ENCODE measurements at regions not wholly inside any gene's neighbourhood (a gene's known extent, or its start where the extent isn't known, plus 50 kb on each side); places are given as distances from the start of the nearest gene placed in this dataset.

- DNase-seq (ENCODE audit: low spot score): no peak
- H3K4me1 ChIP-seq (ENCODE audit: control insufficient read depth in 4 of 4, insufficient read depth in 4 of 4, low read length in 3 of 4): no peaks in the 10 kb centered on the region
- H3K4me3 ChIP-seq (ENCODE audit: low read depth in 1 of 3, low read length in 3 of 3): no peak overlapping the region
- H3K27me3 ChIP-seq (ENCODE audit: control insufficient read depth in 4 of 4, insufficient read depth in 4 of 4, low read length in 3 of 4): no peaks in the 10 kb centered on the region
- TF ChIP-seq SP1 (IDR thresholded peaks at IDR 0.05) (no peak), YY1 (IDR thresholded peaks at IDR 0.05) (no peak), FOXA1 (IDR thresholded peaks at IDR 0.05) (no peak), ATF3 (IDR thresholded peaks at IDR 0.05) (no peak), MAX (IDR thresholded peaks at IDR 0.05) (no peak), GABPA (IDR thresholded peaks at IDR 0.05 in 1 of 2, conservative IDR thresholded peaks at IDR 0.05 in 1 of 2) (no peak), CTCF (IDR thresholded peaks at IDR 0.05; ENCODE audit: low read depth, low read length, missing input control) (no peak), RAD21 (IDR thresholded peaks at IDR 0.05) (no peak), HNF4G (IDR thresholded peaks at IDR 0.05) (no peak), REST (IDR thresholded peaks at IDR 0.05) (no peak), TAF1 (conservative IDR thresholded peaks at IDR 0.05) (no peak), RXRA (IDR thresholded peaks at IDR 0.05) (no peak), HNF4A (conservative IDR thresholded peaks at IDR 0.05) (no peak), JUND (IDR thresholded peaks at IDR 0.05) (no peak), ZBTB33 (IDR thresholded peaks at IDR 0.05) (no peak)
- no peak overlapping the region for H3K9ac ChIP-seq (ENCODE audit: low read depth in 1 of 2, low read length in 2 of 2)
- H3K9me3 ChIP-seq (ENCODE audit: control insufficient read depth in 4 of 4, low read length in 3 of 4): no peaks in the 10 kb centered on the region
- H3K36me3 ChIP-seq (ENCODE audit: control insufficient read depth in 4 of 4, insufficient read depth in 3 of 4, low read depth in 1 of 4, low read length in 3 of 4): no peaks in the 10 kb centered on the region
- H3K27ac ChIP-seq (ENCODE audit: low read depth in 1 of 2, low read length in 2 of 2): no peak overlapping the region
- WGBS: 67% methylated on average over 1 of the region's 1 CpG
Observed at GRCh38 chr6:117110146-117110545, 155.2 kb upstream of the VGLL2 start.

GRCh38 chr6:117110737-117111136 lies 154.6 kb upstream of the VGLL2 start:
- WGBS: 87% methylated on average over 5 of the region's 5 CpGs
- Histone ChIP-seq H3K9ac (ENCODE audit: low read depth in 1 of 2, low read length in 2 of 2) (no peak overlapping the region), H3K36me3 (ENCODE audit: control insufficient read depth in 4 of 4, insufficient read depth in 3 of 4, low read depth in 1 of 4, low read length in 3 of 4) (no peaks in the 10 kb centered on the region), H3K9me3 (ENCODE audit: control insufficient read depth in 4 of 4, low read length in 3 of 4) (no peaks in the 10 kb centered on the region), H3K27me3 (ENCODE audit: control insufficient read depth in 4 of 4, insufficient read depth in 4 of 4, low read length in 3 of 4) (no peaks in the 10 kb centered on the region), H3K27ac (ENCODE audit: low read depth in 1 of 2, low read length in 2 of 2) (no peak overlapping the region), H3K4me3 (ENCODE audit: low read depth in 1 of 3, low read length in 3 of 3) (no peak overlapping the region), H3K4me1 (ENCODE audit: control insufficient read depth in 4 of 4, insufficient read depth in 4 of 4, low read length in 3 of 4) (no peaks in the 10 kb centered on the region)
- DNase-seq (ENCODE audit: low spot score): no peak
- TF ChIP-seq SP1 (IDR thresholded peaks at IDR 0.05) (no peak), CTCF (IDR thresholded peaks at IDR 0.05; ENCODE audit: low read depth, low read length, missing input control) (no peak), TAF1 (conservative IDR thresholded peaks at IDR 0.05) (no peak), ZBTB33 (IDR thresholded peaks at IDR 0.05) (no peak), RAD21 (IDR thresholded peaks at IDR 0.05) (no peak), HNF4A (conservative IDR thresholded peaks at IDR 0.05) (no peak), GABPA (IDR thresholded peaks at IDR 0.05 in 1 of 2, conservative IDR thresholded peaks at IDR 0.05 in 1 of 2) (no peak), JUND (IDR thresholded peaks at IDR 0.05) (no peak), YY1 (IDR thresholded peaks at IDR 0.05) (no peak)
